ENCODE measurements at regions not wholly inside any gene's neighbourhood (a gene's known extent, or its start where the extent isn't known, plus 50 kb on each side); places are given as distances from the start of the nearest gene placed in this dataset.
"Not testable (repeated sequence)": the region's sequence is repeated elsewhere in the genome, so short reads cannot be mapped to it uniquely, and the experiment has no call there.

DNA sequence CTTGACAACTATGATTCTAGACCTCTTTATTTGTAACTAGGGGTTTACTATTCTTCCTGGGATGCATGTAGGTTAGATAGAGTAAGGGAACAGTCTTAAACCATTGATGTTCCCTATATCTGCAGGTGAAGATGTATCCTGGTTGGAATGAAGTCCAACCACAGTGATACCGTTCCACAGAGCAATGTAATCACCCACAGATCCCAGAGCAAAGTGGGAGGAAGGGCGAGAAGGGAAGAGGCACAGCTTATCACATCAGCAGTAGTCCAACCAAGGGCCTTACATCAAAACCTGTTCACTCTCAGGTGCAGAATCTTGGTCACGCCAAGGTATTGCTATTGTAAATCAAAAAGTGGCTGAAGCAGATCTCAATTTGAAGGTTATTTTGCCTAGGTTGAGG, 61.8 kb upstream of the LIPC start:
- TF ChIP-seq, protein P1, sequence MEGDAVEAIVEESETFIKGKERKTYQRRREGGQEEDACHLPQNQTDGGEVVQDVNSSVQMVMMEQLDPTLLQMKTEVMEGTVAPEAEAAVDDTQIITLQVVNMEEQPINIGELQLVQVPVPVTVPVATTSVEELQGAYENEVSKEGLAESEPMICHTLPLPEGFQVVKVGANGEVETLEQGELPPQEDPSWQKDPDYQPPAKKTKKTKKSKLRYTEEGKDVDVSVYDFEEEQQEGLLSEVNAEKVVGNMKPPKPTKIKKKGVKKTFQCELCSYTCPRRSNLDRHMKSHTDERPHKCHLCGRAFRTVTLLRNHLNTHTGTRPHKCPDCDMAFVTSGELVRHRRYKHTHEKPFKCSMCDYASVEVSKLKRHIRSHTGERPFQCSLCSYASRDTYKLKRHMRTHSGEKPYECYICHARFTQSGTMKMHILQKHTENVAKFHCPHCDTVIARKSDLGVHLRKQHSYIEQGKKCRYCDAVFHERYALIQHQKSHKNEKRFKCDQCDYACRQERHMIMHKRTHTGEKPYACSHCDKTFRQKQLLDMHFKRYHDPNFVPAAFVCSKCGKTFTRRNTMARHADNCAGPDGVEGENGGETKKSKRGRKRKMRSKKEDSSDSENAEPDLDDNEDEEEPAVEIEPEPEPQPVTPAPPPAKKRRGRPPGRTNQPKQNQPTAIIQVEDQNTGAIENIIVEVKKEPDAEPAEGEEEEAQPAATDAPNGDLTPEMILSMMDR (IDR thresholded peaks at IDR 0.05; ENCODE audit: borderline replicate concordance, control extremely low read depth, extremely low read depth, insufficient read depth, missing control alignments) = no peak
- in situ Hi-C loops (cut with MboI; ENCODE audit: low sequenced_read_pairs, unreplicated experiment) = no loop called here
- DNase-seq (ENCODE audit: low spot score) = no peak

DNA sequence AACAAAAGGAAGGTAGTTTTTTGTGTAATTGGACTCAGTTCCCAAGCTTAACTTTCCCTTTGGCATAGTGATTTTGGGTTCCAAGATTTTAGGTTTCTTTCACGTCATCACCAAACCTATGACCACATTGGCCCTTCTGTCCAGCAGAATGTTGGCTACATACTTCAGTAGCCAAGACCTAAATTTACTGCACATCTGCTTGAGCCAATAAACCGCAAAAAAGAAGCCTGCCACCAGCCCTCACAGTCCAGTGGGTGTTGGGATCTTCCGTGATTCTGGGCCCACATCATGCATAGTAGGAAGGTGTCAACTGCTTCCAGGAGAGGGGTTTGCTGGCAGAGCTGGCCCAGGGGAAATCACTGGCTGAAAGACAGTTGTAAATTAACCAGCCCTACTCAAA, 57.6 kb upstream of the LIPC start:
- in situ Hi-C loops (cut with MboI; ENCODE audit: low sequenced_read_pairs, unreplicated experiment) = no loop called here

DNA sequence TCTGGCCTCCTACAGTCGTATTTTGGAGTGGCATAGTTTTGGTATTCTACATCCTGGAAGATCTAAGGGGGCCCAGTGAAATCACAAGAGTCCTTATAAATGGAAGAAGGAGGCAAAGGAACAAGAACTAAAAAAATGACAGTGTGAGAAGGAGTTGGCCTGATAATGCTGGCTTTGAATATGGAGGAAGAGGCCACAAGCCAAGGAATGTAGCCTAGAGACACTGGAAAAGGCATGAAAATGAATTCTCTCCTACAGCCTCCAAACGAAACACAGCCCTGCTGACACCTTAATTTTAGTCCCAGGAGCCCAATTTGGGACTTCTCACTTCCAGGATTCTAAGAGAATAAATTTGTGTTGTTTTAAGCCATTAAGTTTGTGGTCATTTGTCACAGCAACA, 54.6 kb upstream of the LIPC start:
- DNase-seq (ENCODE audit: low spot score) = no peak
- in situ Hi-C loops (cut with MboI; ENCODE audit: low sequenced_read_pairs, unreplicated experiment) = no loop called here
- TF ChIP-seq, protein P1 (IDR thresholded peaks at IDR 0.05; ENCODE audit: borderline replicate concordance, control extremely low read depth, extremely low read depth, insufficient read depth, missing control alignments) = no peak

More for the DNA sequence above, 57.6 kb upstream of the LIPC start:
- DNase-seq (ENCODE audit: low spot score) = no peak
- TF ChIP-seq, protein P1 (IDR thresholded peaks at IDR 0.05; ENCODE audit: borderline replicate concordance, control extremely low read depth, extremely low read depth, insufficient read depth, missing control alignments) = no peak

DNA sequence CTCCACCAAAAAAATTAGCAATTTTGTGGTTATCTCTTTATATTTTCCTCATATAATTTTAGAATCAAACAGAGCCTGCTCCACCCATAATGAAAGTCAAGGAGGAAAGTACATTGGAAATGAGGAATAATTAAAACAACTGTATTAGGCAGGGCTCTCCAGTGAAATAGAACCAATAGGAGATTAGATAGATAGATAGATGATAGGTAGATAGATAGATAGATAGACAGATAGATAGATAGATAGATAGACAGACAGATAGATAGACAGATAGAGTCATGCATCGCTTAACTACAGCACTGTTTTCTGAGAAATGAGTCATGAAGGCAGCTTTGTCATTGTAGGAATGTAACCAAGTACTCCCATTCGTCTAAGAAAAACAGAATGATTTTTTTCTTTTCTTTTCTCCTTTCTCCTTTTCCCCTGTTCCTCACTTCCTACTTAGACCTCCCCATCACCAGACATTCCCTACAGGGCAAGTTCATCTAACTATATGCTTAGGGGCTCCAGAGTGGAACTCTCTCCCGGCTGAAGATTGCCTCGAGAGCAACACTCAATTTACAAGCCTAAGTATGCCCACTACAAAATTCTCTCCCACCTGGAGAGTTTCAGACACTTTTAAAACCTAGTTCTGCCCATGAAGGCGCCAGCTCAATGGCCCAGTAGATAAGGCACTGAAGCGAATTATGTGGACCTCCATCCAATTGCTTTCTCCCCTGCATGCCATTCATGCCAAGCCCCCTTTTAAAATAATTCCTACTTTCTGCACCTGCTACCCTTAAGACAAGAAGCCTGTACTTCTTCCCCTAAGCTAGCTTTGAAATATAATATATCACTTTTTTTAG, 53.3 kb upstream of the LIPC start:
- TF ChIP-seq, protein P1 (IDR thresholded peaks at IDR 0.05; ENCODE audit: borderline replicate concordance, control extremely low read depth, extremely low read depth, insufficient read depth, missing control alignments) = no peak
- in situ Hi-C loops (cut with MboI; ENCODE audit: low sequenced_read_pairs, unreplicated experiment) = no loop called here
- DNase-seq (ENCODE audit: low spot score) = no peak

DNA sequence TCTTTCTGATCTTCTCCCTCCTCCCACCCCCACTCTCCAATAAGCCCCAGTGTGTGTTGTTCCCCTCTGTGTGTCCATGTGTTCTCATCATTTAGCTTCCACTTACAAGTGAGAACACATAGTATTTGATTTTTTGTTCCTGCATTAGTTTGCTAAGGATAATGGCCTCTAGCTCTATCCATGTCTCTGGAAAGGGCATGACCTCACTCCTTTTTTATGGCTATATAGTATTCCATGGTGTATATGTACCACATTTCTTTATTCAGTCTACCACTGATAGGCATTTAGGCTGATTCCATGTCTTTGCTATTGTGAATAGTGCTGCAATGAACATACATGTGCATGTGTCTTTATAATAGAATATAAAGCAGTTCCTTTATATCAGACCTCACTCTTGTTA, 52.3 kb upstream of the LIPC start:
- in situ Hi-C loops (cut with MboI; ENCODE audit: low sequenced_read_pairs, unreplicated experiment) = not testable (repeated sequence)

DNA sequence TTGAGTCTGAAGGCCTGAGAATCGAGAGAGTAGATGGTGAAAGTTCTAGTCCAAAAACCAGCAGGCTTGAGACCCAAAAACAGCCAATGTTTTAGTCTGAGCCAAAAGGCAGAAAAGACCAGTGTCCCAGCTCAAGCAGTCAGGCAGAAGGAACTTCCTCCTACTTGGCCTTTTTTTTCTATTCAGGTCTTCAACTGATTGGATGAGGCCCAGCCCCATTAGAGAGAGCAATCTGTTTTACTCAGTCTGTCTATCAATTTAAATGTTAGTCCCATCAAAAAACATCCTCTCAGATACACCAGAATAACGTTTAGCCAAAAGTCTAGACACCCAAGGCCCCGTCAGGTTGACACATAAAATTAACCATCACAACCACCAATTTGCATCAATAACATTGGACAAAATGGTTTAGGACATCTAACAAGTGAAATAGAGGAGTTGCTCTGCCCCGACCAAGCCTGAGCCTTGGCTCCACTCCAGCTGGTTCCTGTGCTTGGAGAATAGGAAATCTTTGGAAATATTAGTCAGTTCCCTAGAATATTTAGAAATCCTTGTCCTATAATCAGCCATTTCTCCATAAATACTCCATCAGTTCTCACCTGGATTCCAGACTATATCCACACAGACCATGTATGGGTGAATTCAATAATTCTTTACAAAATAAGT, 51.4 kb upstream of the LIPC start:
- DNase-seq (ENCODE audit: low spot score) = no peak
- TF ChIP-seq, protein P1 (IDR thresholded peaks at IDR 0.05; ENCODE audit: borderline replicate concordance, control extremely low read depth, extremely low read depth, insufficient read depth, missing control alignments) = no peak
- in situ Hi-C loops (cut with MboI; ENCODE audit: low sequenced_read_pairs, unreplicated experiment) = no loop called here

More for the DNA sequence above, 52.3 kb upstream of the LIPC start:
- DNase-seq (ENCODE audit: low spot score) = not testable (repeated sequence)

DNA sequence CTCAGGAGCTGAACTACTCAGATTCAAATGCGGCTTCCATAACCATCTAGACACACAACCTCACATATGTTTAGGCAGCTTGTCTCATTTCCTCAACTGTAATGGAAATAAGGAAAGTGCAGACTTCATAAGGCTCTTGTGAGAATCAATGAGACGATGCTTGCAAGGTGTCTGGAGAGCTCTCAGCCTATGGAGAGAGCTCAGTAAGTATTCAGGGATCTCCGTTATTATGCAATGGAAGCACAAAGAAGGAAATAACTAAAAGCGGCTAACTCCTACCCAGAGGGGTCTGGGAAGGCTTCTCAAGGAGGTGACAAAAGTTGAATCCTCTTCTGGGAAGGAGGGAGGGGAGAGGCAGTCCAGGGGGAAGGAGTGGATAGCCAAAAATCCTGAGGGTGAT, 50.1 kb upstream of the LIPC start:
- TF ChIP-seq, protein P1 (IDR thresholded peaks at IDR 0.05; ENCODE audit: borderline replicate concordance, control extremely low read depth, extremely low read depth, insufficient read depth, missing control alignments) = no peak
- DNase-seq (ENCODE audit: low spot score) = no peak
- in situ Hi-C loops (cut with MboI; ENCODE audit: low sequenced_read_pairs, unreplicated experiment) = no loop called here
